ENCODE measurements at regions not wholly inside any gene's neighbourhood (a gene's known extent, or its start where the extent isn't known, plus 50 kb on each side); places are given as distances from the start of the nearest gene placed in this dataset.

DNA sequence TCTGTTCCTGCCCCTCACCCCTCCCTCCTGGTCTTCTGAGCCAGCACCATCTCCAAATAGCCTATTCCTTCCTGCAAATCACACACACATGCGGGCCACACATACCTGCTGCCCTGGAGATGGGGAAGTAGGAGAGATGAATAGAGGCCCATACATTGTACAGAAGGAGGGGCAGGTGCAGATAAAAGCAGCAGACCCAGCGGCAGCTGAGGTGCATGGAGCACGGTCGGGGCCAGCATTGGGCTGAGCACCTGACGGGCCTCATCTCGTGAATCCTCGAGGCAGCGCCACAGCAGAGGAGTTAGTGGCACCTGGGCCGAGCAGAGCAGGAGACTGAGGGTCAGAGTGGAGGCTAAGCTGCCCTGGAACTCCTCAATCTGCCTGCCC, 941.8 kb downstream of the BRD1 start:
- no peak for TF ChIP-seq EZH2 (IDR thresholded peaks at IDR 0.05; ENCODE audit: insufficient read depth, poor library complexity, severe bottlenecking)
- TF ChIP-seq EZH2phosphoT487 (IDR thresholded peaks at IDR 0.05; ENCODE audit: insufficient read depth, low read depth) = no peak
